Activated CD4-positive, alpha-beta T cell treated with anti-CD3 and anti-CD28 coated beads for 36 hours (primary cell): ENCODE measurements at regions not wholly inside any gene's neighbourhood (a gene's known extent, or its start where the extent isn't known, plus 50 kb on each side); places are given as distances from the start of the nearest gene placed in this dataset.

Experiments used
- ATAC-seq: fragments of 200-7000 bp; cut with Tn5 transposase; one replicate; pipeline ENCODE4 v1.10.0; 2021; ENCODE audit warnings: mild to moderate bottlenecking, moderate library complexity
- CTCF ChIA-PET: fragments of 350-600 bp; sonication (Branson Sonifier 250); formaldehyde crosslinking; loops from one replicate; lab custom pipeline; 2021; ENCODE audit warnings: antibody characterized with exemption; lab: Charles Lee
- POLR2A ChIA-PET: fragments of 350-600 bp; sonication (Branson Sonifier 250); formaldehyde crosslinking; loops from one replicate; lab custom pipeline; 2021; ENCODE audit warnings: antibody characterized with exemption, inconsistent platforms; lab: Charles Lee
- DNase-seq: peaks from one replicate; pipeline ENCODE4 v3.0.0-alpha.2; 2020
- H3K27ac Mint-ChIP-seq: one replicate; pipeline ENCODE4 v1.8.0; 2021; ENCODE audit warnings: mixed read lengths
- H3K27me3 Mint-ChIP-seq: one replicate; pipeline ENCODE4 v1.8.0; 2021; ENCODE audit warnings: mixed read lengths
- H3K36me3 Mint-ChIP-seq: one replicate; pipeline ENCODE4 v1.8.0; 2021; ENCODE audit warnings: low read depth, mixed read lengths
- H3K4me1 Mint-ChIP-seq: one replicate; pipeline ENCODE4 v1.8.0; 2021; ENCODE audit warnings: mixed read lengths
- H3K4me3 Mint-ChIP-seq: one replicate; pipeline ENCODE4 v1.8.0; 2021; ENCODE audit warnings: mild to moderate bottlenecking, moderate library complexity, mixed read lengths
- H3K9me3 Mint-ChIP-seq: one replicate; pipeline ENCODE4 v1.8.0; 2021; ENCODE audit warnings: low read depth, mixed read lengths
- intact Hi-C, 2 experiments: fragments of 100-400 bp; cut with DNase I in 1 of 2; cut with micrococcal nuclease in 1 of 2; formaldehyde crosslinking; loops; one replicate each; pipeline versions ENCODE4 v1.14.2 to v1.15.1; 2022 to 2024; cut with DNase I, micrococcal nuclease

- Mint-ChIP-seq H3K27ac (no peak overlapping the region), H3K9me3 (no peaks in the 10 kb centered on the region), H3K4me3 (no peak overlapping the region), H3K36me3 (no peaks in the 10 kb centered on the region), H3K4me1 (no peaks in the 10 kb centered on the region), H3K27me3 (no peaks in the 10 kb centered on the region)
- ATAC-seq = no peak
- ChIA-PET CTCF (no interaction called here), POLR2A (no interaction called here)
- DNase-seq = no peak
- intact Hi-C loops = no loop called here
These were observed 60.5 kb upstream of the PRKAR2B start for GRCh38 chr7:106984034-106984433.

- ChIA-PET CTCF (no interaction called here), POLR2A (no interaction called here)
- intact Hi-C loops = no loop called here
- no peak for ATAC-seq
- Mint-ChIP-seq H3K9me3 (no peaks in the 10 kb centered on the region), H3K27me3 (no peaks in the 10 kb centered on the region), H3K4me1 (no peaks in the 10 kb centered on the region), H3K27ac (no peak overlapping the region), H3K4me3 (no peak overlapping the region), H3K36me3 (no peaks in the 10 kb centered on the region)
- no peak for DNase-seq
These were observed 58.0 kb upstream of the PRKAR2B start for GRCh38 chr7:106986450-106986977.

GRCh38 chr7:106987777-106988176 is 56.7 kb upstream of the PRKAR2B start:
- intact Hi-C loops = no loop called here
- ATAC-seq = no peak
- POLR2A ChIA-PET = no interaction called here
- Mint-ChIP-seq H3K27ac (no peak overlapping the region), H3K4me3 (no peak overlapping the region), H3K36me3 (no peaks in the 10 kb centered on the region), H3K4me1 (no peaks in the 10 kb centered on the region), H3K9me3 (no peaks in the 10 kb centered on the region), H3K27me3 (no peaks in the 10 kb centered on the region)
- CTCF ChIA-PET = interaction anchor here (0.7 kb wide), 1 partner anchor 966 kb away, joined by 3 read pairs; no protein-coding TSS in a partner anchor
- DNase-seq = no peak

GRCh38 chr7:106992511-106992910 is 52.0 kb upstream of the PRKAR2B start:
- Mint-ChIP-seq H3K27ac (no peak overlapping the region), H3K4me3 (no peak overlapping the region), H3K27me3 (peaks cover 6% of the 10 kb centered on the region), H3K9me3 (no peaks in the 10 kb centered on the region), H3K4me1 (no peaks in the 10 kb centered on the region), H3K36me3 (no peaks in the 10 kb centered on the region)
- ChIA-PET CTCF (interaction anchor here (0.6 kb wide), 1 partner anchor 110 kb away, joined by 3 read pairs; no protein-coding TSS in a partner anchor), POLR2A (no interaction called here)
- intact Hi-C loops = loop anchor here in 1 of 2 experiments (10.0 kb wide), 1 partner anchor 58 kb away; no protein-coding TSS in a partner anchor
- no peak for ATAC-seq
- DNase-seq = no peak
